OCI-LY3 (cell line): ENCODE measurements at regions not wholly inside any gene's neighbourhood (a gene's known extent, or its start where the extent isn't known, plus 50 kb on each side); places are given as distances from the start of the nearest gene placed in this dataset.
"Not testable (repeated sequence)": the region's sequence is repeated elsewhere in the genome, so short reads cannot be mapped to it uniquely, and the experiment has no call there.

Source experiments
- H2AFZ ChIP-seq: fragments of 200-600, 300-600 bp; shearing (Covaris generic); 2 replicates; pipeline ENCODE4 v1.6.0; 2014; ENCODE audit warnings: antibody characterized with exemption, low read depth, low read length
- H3K27ac ChIP-seq: fragments of 200-600, 300-600 bp; sonication (generic); 2 replicates; pipeline ENCODE4 v1.5.1; 2014; ENCODE audit warnings: mild to moderate bottlenecking, low read length, moderate library complexity, mixed read lengths
- H3K27me3 ChIP-seq: fragments of 200-600, 300-600 bp; sonication (generic); 2 replicates; pipeline ENCODE4 v1.6.1; 2014; ENCODE audit warnings: low read depth, low read length, mixed read lengths
- H3K36me3 ChIP-seq: fragments of 200-600, 300-600 bp; sonication (generic); replicated peaks from 2 replicates; pipeline ENCODE3; 2014; ENCODE audit warnings: low read depth, low read length, mixed read lengths
- H3K4me1 ChIP-seq: fragments of 300-600, 200-600 bp; sonication (generic); 2 replicates; pipeline ENCODE4 v1.6.1; 2014; ENCODE audit warnings: low read length, mixed read lengths
- H3K4me2 ChIP-seq: fragments of 200-600, 300-600 bp; sonication (generic); 2 replicates; pipeline ENCODE4 v1.6.1; 2014; ENCODE audit warnings: low read length, mixed read lengths
- H3K4me3 ChIP-seq: fragments of 300-600, 200-600 bp; sonication (generic); 2 replicates; pipeline ENCODE4 v1.5.1; 2014; ENCODE audit warnings: antibody characterized with exemption, mild to moderate bottlenecking, low read length, moderate library complexity
- H3K79me2 ChIP-seq: fragments of 300-600, 200-600 bp; shearing (Covaris generic); 2 replicates; pipeline ENCODE4 v1.6.1; 2014; ENCODE audit warnings: mild to moderate bottlenecking, low read length, mixed read lengths
- H3K9ac ChIP-seq: fragments of 300-600, 200-600 bp; shearing (Covaris generic); 2 replicates; pipeline ENCODE4 v1.6.0; 2014; ENCODE audit warnings: mild to moderate bottlenecking, low read length, moderate library complexity
- H3K9me3 ChIP-seq: fragments of 200-600, 300-600 bp; shearing (Covaris generic); 2 replicates; pipeline ENCODE4 v1.6.1; 2014; ENCODE audit warnings: low read length, mixed read lengths; ENCODE audit not compliant: insufficient read depth
- H4K20me1 ChIP-seq: fragments of 200-600, 300-600 bp; sonication (generic); 2 replicates; pipeline ENCODE4 v1.6.1; 2016; ENCODE audit warnings: low read length, mixed read lengths; ENCODE audit not compliant: insufficient read depth
- CTCF ChIP-seq: fragments of 200-600, 300-600 bp; sonication (generic); IDR thresholded peaks from 2 replicates; pipeline ENCODE4 v1.5.1; 2014; ENCODE audit warnings: antibody characterized with exemption, low read length, low read depth
- EZH2phosphoT487 ChIP-seq: fragments of 200-600 bp; shearing (Covaris generic); IDR thresholded peaks from 2 replicates; pipeline ENCODE4 v1.6.1; 2018; ENCODE audit warnings: antibody characterized with exemption, mixed run types, low read depth

- Histone ChIP-seq H3K9ac (no peak overlapping the region), H2AFZ (no peak overlapping the region)
Measured at GRCh38 chr6:19928461-19928860, 91.3 kb downstream of the ID4 start.

GRCh38 chr6:19929312-19929711 lies 92.1 kb downstream of the ID4 start:
- H3K4me3 ChIP-seq, result no peak overlapping the region
- TF ChIP-seq CTCF (no peak), EZH2phosphoT487 (no peak)

More at GRCh38 chr6:19928461-19928860, 91.3 kb downstream of the ID4 start:
- H3K27ac ChIP-seq, result no peak overlapping the region
- no peaks in the 10 kb centered on the region for H3K36me3 ChIP-seq
- H3K4me3 ChIP-seq, result no peak overlapping the region
- peaks cover 16% of the 10 kb centered on the region for H3K4me1 ChIP-seq
- TF ChIP-seq CTCF (no peak), EZH2phosphoT487 (no peak)
- H4K20me1 ChIP-seq, result peaks cover 4% of the 10 kb centered on the region; the same call in 1 of the 2 replicates
- no peaks in the 10 kb centered on the region for H3K9me3 ChIP-seq
- H3K79me2 ChIP-seq, result no peaks in the 10 kb centered on the region
- H3K4me2 ChIP-seq, result no peak overlapping the region
- peaks cover 44% of the 10 kb centered on the region for H3K27me3 ChIP-seq

GRCh38 chr6:19934996-19935591 lies 97.9 kb downstream of the ID4 start:
- H3K36me3 ChIP-seq, result no peaks in the 10 kb centered on the region
- no peaks in the 10 kb centered on the region for H3K9me3 ChIP-seq
- no peak overlapping the region for H3K4me2 ChIP-seq
- H3K9ac ChIP-seq, result no peak overlapping the region
- H3K4me3 ChIP-seq, result no peak overlapping the region
- no peaks in the 10 kb centered on the region for H4K20me1 ChIP-seq
- H2AFZ ChIP-seq, result no peak overlapping the region
- no peak overlapping the region for H3K27ac ChIP-seq
- no peak for TF ChIP-seq EZH2phosphoT487
- H3K27me3 ChIP-seq, result no peaks in the 10 kb centered on the region; the same call in 1 of the 2 replicates
- H3K4me1 ChIP-seq, result no peaks in the 10 kb centered on the region
- H3K79me2 ChIP-seq, result no peaks in the 10 kb centered on the region

More at GRCh38 chr6:19929312-19929711, 92.1 kb downstream of the ID4 start:
- H3K27ac ChIP-seq, result no peak overlapping the region
- H3K4me1 ChIP-seq, result peaks cover 14% of the 10 kb centered on the region
- H3K27me3 ChIP-seq, result peaks cover 39% of the 10 kb centered on the region
- H4K20me1 ChIP-seq, result peaks cover 4% of the 10 kb centered on the region; the same call in 1 of the 2 replicates
- H3K4me2 ChIP-seq, result no peak overlapping the region
- H2AFZ ChIP-seq, result no peak overlapping the region
- no peaks in the 10 kb centered on the region for H3K79me2 ChIP-seq
- H3K9me3 ChIP-seq, result no peaks in the 10 kb centered on the region
- no peaks in the 10 kb centered on the region for H3K36me3 ChIP-seq
- no peak overlapping the region for H3K9ac ChIP-seq

- H3K79me2 ChIP-seq, H3K4me1 ChIP-seq, H3K36me3 ChIP-seq, H2AFZ ChIP-seq, H3K27ac ChIP-seq, H3K4me2 ChIP-seq, H3K4me3 ChIP-seq, H4K20me1 ChIP-seq, H3K9ac ChIP-seq, H3K27me3 ChIP-seq, H3K9me3 ChIP-seq: not testable (repeated sequence)
Measured at GRCh38 chr6:19939321-19939720, 102.2 kb downstream of the ID4 start.

- H3K27ac ChIP-seq, H3K79me2 ChIP-seq, H3K9me3 ChIP-seq, H3K36me3 ChIP-seq, H4K20me1 ChIP-seq, H3K4me1 ChIP-seq, H3K4me2 ChIP-seq, H3K27me3 ChIP-seq, H3K9ac ChIP-seq, H3K4me3 ChIP-seq, H2AFZ ChIP-seq: not testable (repeated sequence)
Measured at GRCh38 chr6:19939926-19940325, 102.8 kb downstream of the ID4 start.
